Skin epidermis (tissue), 12 donors: ENCODE measurements at regions not wholly inside any gene's neighbourhood (a gene's known extent, or its start where the extent isn't known, plus 50 kb on each side); places are given as distances from the start of the nearest gene placed in this dataset.

Experiments
- H3K27ac ChIP-seq, 21 experiments: fragments of 200-600 bp; sonication (generic) in 11 of 21; one replicate each; pipeline ENCODE4 v1.5.0; 2020; ENCODE audit warnings: mild to moderate bottlenecking in 3 of 21, inconsistent platforms in 2 of 21, moderate library complexity in 2 of 21
- H3K4me3 ChIP-seq, 7 experiments: fragments of 200-600 bp; sonication (generic) in 2 of 7; one replicate each; pipeline ENCODE4 v1.5.0; 2020; ENCODE audit warnings: inconsistent platforms in 2 of 7, mild to moderate bottlenecking in 2 of 7, moderate library complexity in 1 of 7

DNA sequence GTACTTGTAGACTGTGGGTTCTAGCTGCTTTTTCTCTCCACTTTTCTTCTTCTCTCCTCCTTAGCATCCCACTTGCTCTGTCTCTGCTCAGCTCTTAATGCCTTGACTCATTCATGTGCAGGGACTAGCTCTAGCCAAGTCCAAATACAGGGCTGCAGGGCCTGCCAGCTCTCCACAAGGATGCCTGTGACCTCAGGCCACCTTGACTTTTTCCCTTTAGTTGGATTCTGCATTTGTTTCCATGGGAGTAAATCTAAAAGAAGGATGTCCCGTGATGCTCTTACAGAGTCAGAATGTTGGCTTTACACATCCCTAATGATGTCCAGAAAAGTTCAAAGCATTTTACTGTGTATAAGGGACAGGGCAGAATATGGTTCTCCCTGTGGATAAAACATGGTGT lies 101.8 kb upstream of the PREP start:
- Histone ChIP-seq H3K27ac (no peak overlapping the region), H3K4me3 (no peak overlapping the region)

DNA sequence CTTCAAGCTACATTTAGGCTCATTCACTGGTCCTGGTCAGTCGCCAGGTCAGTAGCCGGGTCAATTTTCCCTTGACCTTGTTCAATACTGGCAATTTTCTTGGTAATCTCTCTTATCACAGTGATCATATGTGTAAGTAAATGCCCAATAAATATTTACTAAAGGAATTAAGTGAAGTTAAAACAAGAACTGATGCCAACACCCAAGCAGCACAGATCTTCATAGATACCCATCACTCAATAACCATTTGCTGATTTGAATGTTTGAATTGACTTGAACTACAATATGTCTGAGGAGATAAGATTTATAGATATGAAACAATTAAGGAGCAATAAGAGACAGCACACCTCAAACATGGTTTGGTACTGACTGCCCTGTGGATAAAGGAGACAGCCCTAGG lies 100.8 kb upstream of the PREP start:
- Histone ChIP-seq H3K4me3 (no peak overlapping the region), H3K27ac (no peak overlapping the region)

- Histone ChIP-seq H3K27ac (peak overlapping the region in 1 of 21 experiments; percentile 8), H3K4me3 (no peak overlapping the region)
These were observed 99.0 kb upstream of the PREP start for GRCh38 chr6:105501826-105502344.

DNA sequence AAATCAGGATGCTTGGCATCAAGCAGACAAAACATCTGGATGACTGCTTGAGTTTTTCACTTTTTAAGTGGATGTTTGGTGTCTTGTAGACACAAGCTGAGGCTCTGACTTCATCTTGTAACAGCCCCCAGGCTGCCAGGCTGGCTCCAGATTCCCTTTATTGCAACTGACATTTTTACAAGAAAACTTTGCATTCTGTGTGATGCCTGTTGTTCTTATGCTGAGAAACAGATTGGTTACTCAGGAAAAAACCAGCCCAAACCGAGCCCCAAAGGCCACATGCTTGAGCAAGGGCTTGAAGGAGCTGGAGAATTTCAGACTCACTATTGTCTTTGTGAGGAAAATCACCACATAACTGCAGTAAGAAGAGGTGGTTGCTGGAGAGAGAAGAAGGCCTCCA lies 98.4 kb upstream of the PREP start:
- Histone ChIP-seq H3K27ac (peak overlapping the region in 1 of 21 experiments; percentile 42), H3K4me3 (no peak overlapping the region)

- peak overlapping the region in 1 of 21 experiments; percentile 42 for H3K27ac ChIP-seq
- no peak overlapping the region for H3K4me3 ChIP-seq
These were observed 97.8 kb upstream of the PREP start for GRCh38 chr6:105500693-105501092.

GRCh38 chr6:105499931-105500330 lies 97.0 kb upstream of the PREP start:
- H3K27ac ChIP-seq = no peak overlapping the region
- no peak overlapping the region for H3K4me3 ChIP-seq

- Histone ChIP-seq H3K27ac (no peak overlapping the region), H3K4me3 (no peak overlapping the region)
These were observed 96.4 kb upstream of the PREP start for GRCh38 chr6:105499136-105499870.

GRCh38 chr6:105497549-105497948 lies 94.7 kb upstream of the PREP start:
- H3K4me3 ChIP-seq = no peak overlapping the region
- no peak overlapping the region for H3K27ac ChIP-seq

DNA sequence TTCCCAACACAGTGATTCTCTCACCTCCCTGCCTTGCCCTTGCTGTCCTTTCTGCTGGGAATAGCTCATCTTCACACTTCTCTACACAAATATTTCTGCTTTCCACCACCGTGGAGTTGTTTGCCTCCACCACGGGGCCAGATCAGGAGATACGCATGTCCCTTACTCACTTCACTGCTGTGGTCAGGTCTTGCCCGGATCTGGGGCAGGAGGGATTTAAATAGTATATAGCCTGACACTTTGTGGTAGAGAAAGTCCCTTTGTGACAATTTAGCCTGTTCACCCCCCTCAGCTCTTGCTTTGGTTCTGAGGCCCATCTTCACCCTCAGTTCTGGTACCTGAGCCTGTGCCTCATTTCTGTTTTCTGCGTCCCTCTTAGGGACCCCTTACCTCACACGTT lies 92.6 kb upstream of the PREP start:
- Histone ChIP-seq H3K4me3 (no peak overlapping the region), H3K27ac (peak overlapping the region in 1 of 21 experiments; percentile 12)

GRCh38 chr6:105494688-105495087 lies 91.8 kb upstream of the PREP start:
- H3K27ac ChIP-seq = no peak overlapping the region
- H3K4me3 ChIP-seq = no peak overlapping the region

- Histone ChIP-seq H3K27ac (peak overlapping the region in 6 of 21 experiments; percentile 11 to 68 (median 40)), H3K4me3 (no peak overlapping the region)
These were observed 90.9 kb upstream of the PREP start for GRCh38 chr6:105493736-105494135.

DNA sequence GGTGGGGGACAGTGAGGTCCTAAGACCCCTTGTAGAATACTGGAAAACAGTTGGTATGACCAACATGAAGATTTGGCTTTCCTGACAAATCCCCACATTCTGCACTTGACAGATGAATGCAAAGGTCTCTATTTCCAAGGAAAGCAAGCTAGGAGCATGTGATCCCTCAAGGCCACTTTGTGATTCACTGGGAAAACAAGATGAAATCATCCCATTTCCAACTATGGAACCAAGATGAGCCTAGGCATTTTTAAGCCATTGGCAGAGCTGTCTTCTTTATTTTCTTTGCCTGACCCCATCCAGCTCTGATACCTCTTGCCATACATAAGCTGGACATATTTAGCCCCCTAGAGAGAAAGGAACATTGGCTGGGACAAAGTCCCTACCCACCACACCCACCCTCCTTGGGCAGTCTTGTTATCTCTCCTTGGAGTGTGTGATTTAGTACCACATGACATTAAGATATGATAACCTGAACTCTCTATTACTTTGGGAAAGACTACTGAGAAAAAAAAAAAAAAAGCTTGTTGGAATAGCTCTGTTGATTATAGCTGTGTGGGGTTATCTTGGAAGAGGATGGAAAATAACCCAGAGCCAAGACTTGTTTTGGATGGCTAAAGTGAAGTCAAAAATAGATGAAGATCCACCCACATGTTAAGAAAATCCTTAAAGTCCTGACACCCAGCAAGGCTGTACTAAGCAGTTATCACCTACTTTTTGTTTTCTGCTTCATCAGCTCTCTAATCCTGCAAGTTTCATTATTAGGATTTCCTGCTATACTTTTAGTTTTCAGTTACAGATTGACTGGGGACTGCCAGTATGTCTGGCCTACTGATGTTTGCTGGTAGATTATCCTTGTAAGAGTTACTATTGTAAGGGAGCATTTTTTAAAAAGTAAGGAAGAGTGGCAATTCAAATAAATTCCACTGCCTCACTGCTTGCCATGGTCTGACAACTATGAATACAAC lies 90.1 kb upstream of the PREP start:
- Histone ChIP-seq H3K4me3 (no peak overlapping the region), H3K27ac (peak overlapping the region in 10 of 21 experiments; percentile 1 to 68 (median 30))

DNA sequence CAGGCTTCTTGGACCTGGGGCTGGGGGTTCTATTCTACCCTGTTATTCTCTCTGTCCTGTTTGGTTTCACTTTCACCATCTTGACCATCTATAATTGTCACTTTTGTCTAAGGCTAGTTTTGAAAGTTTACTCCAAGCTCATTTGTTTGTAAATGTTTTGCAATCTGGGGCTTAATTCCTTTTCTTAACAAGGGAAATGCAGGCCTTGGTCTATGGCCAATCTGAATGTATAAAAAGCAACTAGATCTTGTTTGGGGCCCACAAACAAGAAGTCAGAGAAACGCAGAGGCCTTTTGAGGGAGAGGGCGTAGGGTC lies 86.3 kb upstream of the PREP start:
- no peak overlapping the region for H3K4me3 ChIP-seq
- peak overlapping the region in 11 of 21 experiments; percentile 1 to 61 (median 31) for H3K27ac ChIP-seq

DNA sequence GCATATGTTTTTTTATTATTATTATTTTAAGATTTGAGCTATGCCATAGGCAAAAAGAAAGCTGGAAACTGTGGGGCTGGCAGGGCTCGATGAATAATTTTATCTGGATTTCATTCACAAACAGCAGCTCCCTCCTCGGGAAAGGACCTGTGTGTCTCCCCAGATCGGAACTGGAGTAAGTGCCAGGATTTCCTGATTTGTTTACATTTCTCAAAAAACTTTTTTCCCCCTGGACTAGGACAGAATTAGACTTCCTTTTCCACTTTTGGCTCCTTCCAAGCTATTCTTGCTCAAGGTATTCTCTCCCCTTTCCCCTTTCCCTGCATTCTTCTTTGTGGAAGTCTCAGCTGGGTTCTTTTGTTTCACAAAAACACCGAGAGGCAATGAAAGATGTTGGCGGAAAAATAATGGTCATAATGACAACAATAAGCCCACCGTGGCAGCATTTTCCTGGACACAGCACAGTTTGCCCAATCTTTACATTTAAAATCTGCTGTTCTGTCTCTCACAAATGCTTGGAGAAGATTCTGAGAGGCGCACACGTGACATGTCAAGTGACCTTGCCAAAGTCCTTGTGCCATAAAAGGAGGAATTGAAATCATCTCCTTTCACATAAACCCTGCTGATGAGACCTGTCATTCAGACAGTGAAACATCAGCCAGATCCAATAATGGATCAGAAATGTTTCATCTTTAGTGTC lies 85.8 kb upstream of the PREP start:
- Histone ChIP-seq H3K4me3 (no peak overlapping the region), H3K27ac (peak overlapping the region in 13 of 21 experiments; percentile 1 to 61 (median 23))

DNA sequence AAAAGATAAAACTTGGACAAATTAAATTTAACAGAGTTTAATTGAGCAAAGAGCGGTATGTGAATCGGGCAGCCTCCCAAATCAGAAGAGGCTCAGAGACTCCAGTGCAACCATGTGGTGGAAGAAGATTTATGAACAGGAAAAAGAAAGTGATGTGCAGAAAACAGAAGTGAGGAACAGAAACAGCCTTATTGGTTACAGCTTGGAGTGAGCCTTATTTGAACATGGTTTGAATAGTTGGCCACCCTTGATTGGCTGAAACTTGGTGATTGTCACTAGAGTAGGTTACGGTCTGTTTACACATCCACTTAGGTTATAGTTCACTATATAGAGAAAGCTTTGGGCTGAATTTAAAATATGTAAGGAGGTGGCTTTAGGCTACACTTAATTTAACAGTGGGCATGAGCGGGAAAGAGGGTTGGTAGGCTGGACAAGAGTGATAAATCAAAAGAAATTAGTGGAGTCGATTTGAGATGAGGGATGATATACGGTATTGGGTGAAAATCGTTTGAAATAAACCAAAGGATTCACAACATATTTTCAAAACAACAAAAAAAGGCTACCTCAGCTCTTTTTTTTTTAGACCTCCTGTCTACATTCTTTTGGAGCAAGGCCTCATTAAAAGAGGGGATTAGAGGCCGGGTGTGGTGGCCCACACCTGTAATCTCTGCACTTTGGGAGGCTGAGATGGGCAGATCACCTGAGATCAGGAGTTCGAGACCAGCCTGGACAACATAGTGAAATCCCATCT lies 84.3 kb upstream of the PREP start:
- Histone ChIP-seq H3K27ac (peak overlapping the region in 4 of 21 experiments; percentile 17 to 68 (median 36)), H3K4me3 (no peak overlapping the region)

- Histone ChIP-seq H3K4me3 (no peak overlapping the region), H3K27ac (peak overlapping the region in 7 of 21 experiments; percentile 20 to 68 (median 33))
These were observed 82.6 kb upstream of the PREP start for GRCh38 chr6:105485456-105485855.

DNA sequence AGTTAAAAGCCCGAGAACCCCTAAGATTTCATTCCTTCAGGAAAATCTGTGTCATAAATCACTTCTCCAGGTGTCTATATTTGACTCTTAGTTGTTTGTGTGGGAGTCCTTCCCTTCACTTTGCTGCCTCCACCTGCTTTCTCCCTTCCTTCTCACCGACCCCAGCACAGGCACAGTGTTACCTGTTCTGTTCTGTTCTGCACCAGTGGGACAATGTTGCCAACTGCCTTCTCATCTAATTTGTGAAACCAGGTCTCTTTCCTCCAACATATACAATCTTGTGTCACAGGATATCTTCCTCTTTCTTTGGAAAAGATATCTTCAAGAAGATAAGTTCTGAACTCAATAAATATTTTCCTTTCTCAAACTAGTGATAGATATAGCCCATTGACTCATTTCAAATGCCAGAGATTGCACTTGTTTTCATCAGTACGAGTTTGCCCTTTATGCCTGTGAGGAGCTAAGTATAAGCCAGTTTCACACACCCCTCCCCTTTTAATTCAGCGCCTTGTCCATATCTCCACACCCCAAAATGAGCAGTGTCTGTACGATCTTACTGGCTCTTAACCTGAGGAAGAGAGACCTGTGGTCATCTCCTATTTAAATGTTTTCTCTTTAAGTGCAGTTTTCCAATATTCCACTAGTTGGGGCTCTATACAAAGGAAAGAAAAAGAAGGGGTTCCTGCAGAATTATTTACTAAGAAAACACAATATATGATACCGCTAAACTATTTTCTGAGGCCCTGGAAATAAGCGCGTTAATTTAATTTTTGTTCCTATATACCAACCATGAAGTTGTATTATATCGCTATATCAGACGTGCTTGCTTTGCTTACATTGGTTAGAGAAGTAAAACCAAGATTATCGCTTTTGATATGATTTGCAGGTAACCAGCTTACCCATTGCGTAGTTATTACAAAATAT lies 81.6 kb upstream of the PREP start:
- Histone ChIP-seq H3K4me3 (no peak overlapping the region), H3K27ac (peak overlapping the region in 12 of 21 experiments; percentile 5 to 84 (median 42))

- H3K27ac ChIP-seq = peak overlapping the region in 15 of 21 experiments; percentile 5 to 84 (median 41)
- no peak overlapping the region for H3K4me3 ChIP-seq
These were observed 80.6 kb upstream of the PREP start for GRCh38 chr6:105483492-105483891.
